OCI-LY1 (cell line): ENCODE measurements at regions not wholly inside any gene's neighbourhood (a gene's known extent, or its start where the extent isn't known, plus 50 kb on each side); places are given as distances from the start of the nearest gene placed in this dataset.
A peak's percentile ranks its signal among the peaks of the same experiment; 100 is the strongest.

Experiments
- H2AFZ ChIP-seq: fragments of 200-600 bp; sonication (generic), shearing (Covaris generic); 2 replicates; pipeline ENCODE4 v1.6.0; 2014; ENCODE audit warnings: antibody characterized with exemption, mild to moderate bottlenecking, low read length
- H3F3A ChIP-seq: fragments of 200-600 bp; sonication (generic), shearing (Covaris generic); 2 replicates; pipeline ENCODE4 v1.6.0; 2014; ENCODE audit warnings: mild to moderate bottlenecking, antibody characterized with exemption, low read length, moderate library complexity; ENCODE audit not compliant: insufficient read depth
- H3K27ac ChIP-seq: fragments of 200-600 bp; sonication (generic); 2 replicates; pipeline ENCODE4 v1.5.1; 2014; ENCODE audit warnings: low read length, mixed run types, mild to moderate bottlenecking, low read depth; ENCODE audit not compliant: poor library complexity, severe bottlenecking
- H3K27me3 ChIP-seq: fragments of 200-600 bp; sonication (generic); 2 replicates; pipeline ENCODE4 v1.6.0; 2014; ENCODE audit warnings: antibody characterized with exemption, mild to moderate bottlenecking, low read length, moderate library complexity; ENCODE audit not compliant: insufficient read depth
- H3K36me3 ChIP-seq: fragments of 200-600 bp; sonication (generic); 2 replicates; pipeline ENCODE4 v1.6.1; 2014; ENCODE audit warnings: mild to moderate bottlenecking, antibody characterized with exemption, low read length, moderate library complexity, mixed read lengths; ENCODE audit not compliant: insufficient read depth
- H3K4me1 ChIP-seq: fragments of 200-600 bp; sonication (generic); 2 replicates; pipeline ENCODE4 v1.5.1; 2014; ENCODE audit warnings: mild to moderate bottlenecking, low read length, moderate library complexity; ENCODE audit not compliant: insufficient read depth, severe bottlenecking
- H3K4me2 ChIP-seq: fragments of 200-600 bp; sonication (generic), shearing (Covaris generic); 2 replicates; pipeline ENCODE4 v1.6.1; 2014; ENCODE audit warnings: low read length
- H3K4me3 ChIP-seq: fragments of 200-600 bp; sonication (generic); 2 replicates; pipeline ENCODE4 v1.5.1; 2014; ENCODE audit warnings: low read length, low read depth, mild to moderate bottlenecking, mixed read lengths; ENCODE audit not compliant: poor library complexity, severe bottlenecking
- H3K79me2 ChIP-seq: fragments of 200-600 bp; shearing (Covaris generic); 2 replicates; pipeline ENCODE4 v1.6.1; 2016; ENCODE audit warnings: mixed run types, low read length, mixed read lengths; ENCODE audit not compliant: insufficient read depth
- H3K9ac ChIP-seq: fragments of 200-600 bp; sonication (generic), shearing (Covaris generic); 2 replicates; pipeline ENCODE4 v1.6.1; 2014; ENCODE audit warnings: mild to moderate bottlenecking, low read length, mixed read lengths
- H3K9me2 ChIP-seq: fragments of 200-600 bp; sonication (generic), shearing (Covaris generic); 2 replicates; pipeline ENCODE4 v1.6.1; 2014; ENCODE audit warnings: low read depth, mild to moderate bottlenecking, low read length, mixed read lengths
- H3K9me3 ChIP-seq: fragments of 200-600 bp; shearing (Covaris generic); 2 replicates; pipeline ENCODE4 v1.6.1; 2014; ENCODE audit warnings: low read length, mixed read lengths
- H4K20me1 ChIP-seq: fragments of 200-600 bp; sonication (generic), shearing (Covaris generic); 2 replicates; pipeline ENCODE4 v1.6.0; 2016; ENCODE audit warnings: mild to moderate bottlenecking, low read length; ENCODE audit not compliant: insufficient read depth
- EZH2 ChIP-seq: fragments of 200-600 bp; sonication (generic), shearing (Covaris generic); IDR thresholded peaks from 2 replicates; pipeline ENCODE4 v1.8.0; 2017; ENCODE audit warnings: borderline replicate concordance, mixed run types, mild to moderate bottlenecking, antibody characterized with exemption, low read length, moderate library complexity, mixed read lengths
- TF ChIP-seq, protein P1 (sequence below): fragments of 200-600 bp; sonication (generic), shearing (Covaris generic); IDR thresholded peaks from 2 replicates; pipeline ENCODE4 v1.5.1; 2017; ENCODE audit warnings: mild to moderate bottlenecking, antibody characterized with exemption, low read length, moderate library complexity, mixed read lengths

DNA sequence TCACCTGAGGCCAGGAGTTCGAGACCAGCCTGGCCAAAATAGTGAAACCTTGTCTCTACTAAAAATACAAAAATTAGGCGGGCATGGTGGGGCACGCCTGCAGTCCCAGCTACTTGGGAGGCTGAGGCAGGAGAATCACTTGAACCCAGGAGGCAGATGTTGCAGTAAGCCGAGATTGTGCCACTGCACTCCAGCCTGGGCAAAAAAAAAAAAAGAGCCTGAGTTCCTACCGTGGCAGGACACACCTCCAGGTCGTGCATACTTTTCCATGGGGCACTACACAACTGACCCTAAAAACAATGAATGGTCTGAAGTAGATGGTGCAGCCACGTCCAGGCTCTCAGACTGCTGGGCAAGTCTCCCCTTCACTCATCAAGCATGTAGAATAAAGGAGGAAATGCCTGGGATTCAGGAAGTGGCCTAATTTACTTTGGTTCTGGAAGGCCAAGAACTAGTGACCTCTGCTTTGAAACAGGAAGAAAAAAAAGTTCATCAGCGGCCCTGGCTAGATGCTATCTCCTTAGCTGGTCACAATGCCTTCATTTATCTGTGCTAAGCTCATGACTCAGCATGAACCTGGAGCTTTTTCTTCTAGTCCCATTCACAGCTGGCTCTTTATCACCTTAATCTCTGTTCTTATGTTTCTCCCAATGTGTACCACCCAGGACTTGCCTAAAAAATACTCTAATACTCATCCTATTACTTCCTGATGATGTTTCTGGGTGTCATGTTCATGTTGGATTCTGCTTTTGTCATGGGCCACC is 55.8 kb upstream of the OR6J1 start:
- Histone ChIP-seq H2AFZ (no peak overlapping the region), H3K79me2 (no peaks in the 10 kb centered on the region), H3K4me3 (no peak overlapping the region), H3K9me2 (no peaks in the 10 kb centered on the region), H4K20me1 (no peaks in the 10 kb centered on the region), H3K9me3 (no peaks in the 10 kb centered on the region), H3K4me1 (no peaks in the 10 kb centered on the region), H3K4me2 (no peak overlapping the region), H3F3A (no peaks in the 10 kb centered on the region), H3K27me3 (no peaks in the 10 kb centered on the region), H3K36me3 (no peaks in the 10 kb centered on the region), H3K27ac (no peak overlapping the region), H3K9ac (no peak overlapping the region)
- no peak for TF ChIP-seq EZH2
- TF ChIP-seq, protein P1, sequence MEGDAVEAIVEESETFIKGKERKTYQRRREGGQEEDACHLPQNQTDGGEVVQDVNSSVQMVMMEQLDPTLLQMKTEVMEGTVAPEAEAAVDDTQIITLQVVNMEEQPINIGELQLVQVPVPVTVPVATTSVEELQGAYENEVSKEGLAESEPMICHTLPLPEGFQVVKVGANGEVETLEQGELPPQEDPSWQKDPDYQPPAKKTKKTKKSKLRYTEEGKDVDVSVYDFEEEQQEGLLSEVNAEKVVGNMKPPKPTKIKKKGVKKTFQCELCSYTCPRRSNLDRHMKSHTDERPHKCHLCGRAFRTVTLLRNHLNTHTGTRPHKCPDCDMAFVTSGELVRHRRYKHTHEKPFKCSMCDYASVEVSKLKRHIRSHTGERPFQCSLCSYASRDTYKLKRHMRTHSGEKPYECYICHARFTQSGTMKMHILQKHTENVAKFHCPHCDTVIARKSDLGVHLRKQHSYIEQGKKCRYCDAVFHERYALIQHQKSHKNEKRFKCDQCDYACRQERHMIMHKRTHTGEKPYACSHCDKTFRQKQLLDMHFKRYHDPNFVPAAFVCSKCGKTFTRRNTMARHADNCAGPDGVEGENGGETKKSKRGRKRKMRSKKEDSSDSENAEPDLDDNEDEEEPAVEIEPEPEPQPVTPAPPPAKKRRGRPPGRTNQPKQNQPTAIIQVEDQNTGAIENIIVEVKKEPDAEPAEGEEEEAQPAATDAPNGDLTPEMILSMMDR: no peak

DNA sequence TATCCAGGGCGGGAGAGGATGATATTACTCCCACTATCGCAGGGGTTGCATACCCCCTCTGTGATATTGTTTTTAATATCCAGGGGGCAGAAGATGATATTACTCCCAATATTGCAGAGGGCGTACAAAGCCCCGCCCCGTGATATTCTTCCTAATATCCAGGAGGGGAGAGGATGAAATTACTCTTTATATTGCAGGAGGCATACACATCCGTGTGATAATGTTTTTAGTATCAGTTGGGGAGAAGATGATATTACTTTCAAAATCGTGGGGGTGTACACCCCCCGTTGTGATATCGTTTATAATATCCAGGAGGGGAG is 52.9 kb upstream of the OXA1L start:
- peak overlapping the region; percentile 52; the same call in 1 of the 2 replicates for H3K9ac ChIP-seq
- no peaks in the 10 kb centered on the region for H4K20me1 ChIP-seq
- H3K27ac ChIP-seq: no peak overlapping the region
- no peaks in the 10 kb centered on the region for H3K79me2 ChIP-seq
- H2AFZ ChIP-seq: peak overlapping the region; percentile 81; the same call in 1 of the 2 replicates
- H3K27me3 ChIP-seq: no peaks in the 10 kb centered on the region
- H3K4me3 ChIP-seq: peak overlapping the region; percentile 57
- peak overlapping the region; percentile 82 for H3K4me2 ChIP-seq
- H3F3A ChIP-seq: no peaks in the 10 kb centered on the region; the same call in 1 of the 2 replicates
- H3K36me3 ChIP-seq: no peaks in the 10 kb centered on the region
- H3K9me2 ChIP-seq: no peaks in the 10 kb centered on the region
- peaks cover 14% of the 10 kb centered on the region for H3K4me1 ChIP-seq
- H3K9me3 ChIP-seq: no peaks in the 10 kb centered on the region
- no peak for TF ChIP-seq EZH2
- TF ChIP-seq, protein P1: no peak

DNA sequence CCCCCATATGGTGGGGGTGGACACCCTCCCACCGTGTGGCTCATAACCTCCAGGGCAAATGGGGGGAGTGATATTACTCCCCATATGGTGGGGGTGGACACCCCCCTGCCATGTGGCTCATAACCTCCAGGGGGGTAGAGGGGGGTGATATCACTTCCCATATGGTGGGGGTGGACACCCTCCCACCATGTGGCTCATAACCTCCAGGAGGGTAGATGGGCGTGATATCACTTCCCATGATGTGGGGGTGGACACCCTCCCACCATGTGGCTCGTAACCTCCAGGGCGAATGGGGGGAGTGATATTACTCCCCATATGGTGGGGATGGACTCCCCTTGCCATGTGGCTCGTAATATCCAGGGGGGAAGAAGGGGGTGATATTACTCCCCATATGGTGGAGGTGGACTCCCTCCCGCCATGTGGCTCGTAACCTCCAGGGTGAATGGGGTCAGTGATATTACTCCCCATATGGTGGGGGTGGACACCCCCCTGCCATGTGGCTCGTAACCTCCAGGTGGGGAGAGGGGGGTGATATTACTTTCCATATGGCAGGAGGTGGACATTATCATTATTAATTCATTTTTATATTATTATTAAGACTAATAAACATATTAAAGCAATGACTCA is 51.2 kb upstream of the OXA1L start:
- Histone ChIP-seq H3K36me3 (no peaks in the 10 kb centered on the region), H3K4me2 (no peak overlapping the region), H2AFZ (no peak overlapping the region), H3K9me3 (no peaks in the 10 kb centered on the region), H3F3A (no peaks in the 10 kb centered on the region; the same call in 1 of the 2 replicates), H3K27ac (no peak overlapping the region), H3K27me3 (no peaks in the 10 kb centered on the region), H3K4me1 (peaks cover 14% of the 10 kb centered on the region), H3K9ac (no peak overlapping the region), H3K9me2 (no peaks in the 10 kb centered on the region), H4K20me1 (no peaks in the 10 kb centered on the region), H3K4me3 (no peak overlapping the region), H3K79me2 (no peaks in the 10 kb centered on the region)
- TF ChIP-seq, protein P1: no peak
- no peak for TF ChIP-seq EZH2
